GM18868 (cell line): ENCODE measurements at regions not wholly inside any gene's neighbourhood (a gene's known extent, or its start where the extent isn't known, plus 50 kb on each side); places are given as distances from the start of the nearest gene placed in this dataset.
A peak's percentile ranks its signal among the peaks of the same experiment; 100 is the strongest.
"Not testable (repeated sequence)": the region's sequence is repeated elsewhere in the genome, so short reads cannot be mapped to it uniquely, and the experiment has no call there.

Source experiments
- ATAC-seq: cut with Tn5 transposase; IDR thresholded peaks from one replicate; pipeline ENCODE4 v1.9.1; 2021; ENCODE audit warnings: mild to moderate bottlenecking, moderate library complexity; ENCODE audit not compliant: unreplicated experiment

- ATAC-seq = no peak
Measured at GRCh38 chr1:234907940-234908405, 220.7 kb downstream of the TOMM20 start.

GRCh38 chr1:234907208-234907939 is 221.3 kb downstream of the TOMM20 start:
- ATAC-seq = no peak

- ATAC-seq = no peak
Measured at GRCh38 chr1:234906654-234907053, 222.0 kb downstream of the TOMM20 start.

GRCh38 chr1:234902774-234903547 is 225.7 kb downstream of the TOMM20 start:
- no peak for ATAC-seq

- no peak for ATAC-seq
Measured at GRCh38 chr1:234901491-234902049, 227.1 kb downstream of the TOMM20 start.

GRCh38 chr1:234900595-234900994 is 228.0 kb downstream of the TOMM20 start:
- no peak for ATAC-seq

- no peak for ATAC-seq
Measured at GRCh38 chr1:234899730-234900072, 228.9 kb downstream of the TOMM20 start.

- no peak for ATAC-seq
Measured at GRCh38 chr1:234899041-234899729, 229.5 kb downstream of the TOMM20 start.

- ATAC-seq = no peak
Measured at GRCh38 chr1:234898455-234899033, 230.1 kb downstream of the TOMM20 start.

- no peak for ATAC-seq
Measured at GRCh38 chr1:234897754-234898454, 230.7 kb downstream of the TOMM20 start.

GRCh38 chr1:234897390-234897749 is 231.3 kb downstream of the TOMM20 start:
- ATAC-seq = no peak

- no peak for ATAC-seq
Measured at GRCh38 chr1:234896477-234897389, 231.9 kb downstream of the TOMM20 start.

GRCh38 chr1:234893725-234894630 is 234.7 kb downstream of the TOMM20 start:
- peak; percentile 84 for ATAC-seq

GRCh38 chr1:234893359-234893724 is 235.3 kb downstream of the TOMM20 start:
- ATAC-seq = no peak

GRCh38 chr1:234892642-234893041 is 236.0 kb downstream of the TOMM20 start:
- no peak for ATAC-seq

- ATAC-seq = no peak
Measured at GRCh38 chr1:234891427-234891826, 237.2 kb downstream of the TOMM20 start.

- ATAC-seq = no peak
Measured at GRCh38 chr1:234889643-234890042, 239.0 kb downstream of the TOMM20 start.

- not testable (repeated sequence) for ATAC-seq
Measured at GRCh38 chr1:234888247-234888646, 240.4 kb downstream of the TOMM20 start.
